Parathyroid adenoma (tissue), 2 donors: ENCODE measurements at regions not wholly inside any gene's neighbourhood (a gene's known extent, or its start where the extent isn't known, plus 50 kb on each side); places are given as distances from the start of the nearest gene placed in this dataset.
"Not testable (repeated sequence)": the region's sequence is repeated elsewhere in the genome, so short reads cannot be mapped to it uniquely, and the experiment has no call there.

Source experiments
- H2AFZ ChIP-seq: fragments of 300-600 bp; sonication (generic); one replicate; pipeline ENCODE4 v1.7.0; 2017; ENCODE audit warnings: antibody characterized with exemption, mild to moderate bottlenecking
- H3K27ac ChIP-seq: fragments of 300-600 bp; sonication (generic); one replicate; pipeline ENCODE4 v1.7.0; 2017
- H3K27me3 ChIP-seq: fragments of 300-600 bp; sonication (generic); one replicate; pipeline ENCODE4 v1.7.0; 2017; ENCODE audit warnings: low read length; ENCODE audit not compliant: control insufficient read depth, insufficient read depth
- H3K36me3 ChIP-seq: fragments of 300-600 bp; sonication (generic); one replicate; pipeline ENCODE4 v1.7.0; 2017; ENCODE audit warnings: low read length; ENCODE audit not compliant: control insufficient read depth, insufficient read depth
- H3K4me1 ChIP-seq: fragments of 300-600 bp; sonication (generic); one replicate; pipeline ENCODE4 v1.7.0; 2017; ENCODE audit warnings: control low read depth
- H3K4me2 ChIP-seq: fragments of 300-600 bp; sonication (generic); one replicate; pipeline ENCODE4 v1.7.0; 2017; ENCODE audit warnings: low read length
- H3K4me3 ChIP-seq: fragments of 300-600 bp; sonication (generic); one replicate; pipeline ENCODE4 v1.7.0; 2017; ENCODE audit warnings: low read depth, low read length
- H3K79me2 ChIP-seq: fragments of 300-600 bp; sonication (generic); one replicate; pipeline ENCODE4 v1.7.0; 2017; ENCODE audit warnings: control low read depth
- H3K9ac ChIP-seq: fragments of 300-600 bp; sonication (generic); one replicate; pipeline ENCODE4 v1.7.0; 2017; ENCODE audit warnings: mild to moderate bottlenecking
- H3K9me3 ChIP-seq: fragments of 300-600 bp; sonication (generic); one replicate; pipeline ENCODE4 v1.7.0; 2017; ENCODE audit warnings: low read length; ENCODE audit not compliant: control insufficient read depth
- CTCF ChIP-seq: fragments of 300-600 bp; sonication (generic); IDR thresholded peaks from one replicate; pipeline ENCODE4 v1.7.0; 2017; ENCODE audit warnings: antibody characterized with exemption, mild to moderate bottlenecking
- donor health status: primary hyperparathyroidism.

- no peak for TF ChIP-seq CTCF
- Histone ChIP-seq H3K79me2 (no peaks in the 10 kb centered on the region), H3K27ac (no peak overlapping the region), H3K4me3 (no peak overlapping the region), H2AFZ (no peak overlapping the region), H3K36me3 (no peaks in the 10 kb centered on the region), H3K27me3 (no peaks in the 10 kb centered on the region), H3K4me1 (no peaks in the 10 kb centered on the region), H3K9me3 (no peaks in the 10 kb centered on the region), H3K9ac (no peak overlapping the region), H3K4me2 (no peak overlapping the region)
Measured at GRCh38 chr18:77400561-77400960, 150.9 kb downstream of the GALR1 start.

GRCh38 chr18:77401173-77401572, 151.5 kb downstream of the GALR1 start:
- Histone ChIP-seq H3K9me3 (no peaks in the 10 kb centered on the region), H3K9ac (no peak overlapping the region), H3K4me2 (no peak overlapping the region), H3K4me3 (no peak overlapping the region), H3K79me2 (no peaks in the 10 kb centered on the region), H3K27ac (no peak overlapping the region), H3K4me1 (no peaks in the 10 kb centered on the region), H3K27me3 (no peaks in the 10 kb centered on the region), H2AFZ (no peak overlapping the region), H3K36me3 (no peaks in the 10 kb centered on the region)
- no peak for TF ChIP-seq CTCF

GRCh38 chr18:77403969-77404535, 154.4 kb downstream of the GALR1 start:
- H2AFZ ChIP-seq: no peak overlapping the region
- H3K79me2 ChIP-seq: no peaks in the 10 kb centered on the region
- no peaks in the 10 kb centered on the region for H3K9me3 ChIP-seq
- H3K27me3 ChIP-seq: no peaks in the 10 kb centered on the region
- no peaks in the 10 kb centered on the region for H3K36me3 ChIP-seq
- no peaks in the 10 kb centered on the region for H3K4me1 ChIP-seq
- no peak overlapping the region for H3K4me2 ChIP-seq
- no peak overlapping the region for H3K4me3 ChIP-seq
- no peak for TF ChIP-seq CTCF
- H3K27ac ChIP-seq: no peak overlapping the region
- H3K9ac ChIP-seq: no peak overlapping the region

- Histone ChIP-seq H3K36me3 (no peaks in the 10 kb centered on the region), H3K4me2 (no peak overlapping the region), H3K27me3 (no peaks in the 10 kb centered on the region), H3K79me2 (no peaks in the 10 kb centered on the region), H2AFZ (no peak overlapping the region), H3K4me1 (no peaks in the 10 kb centered on the region), H3K9ac (no peak overlapping the region), H3K27ac (no peak overlapping the region), H3K4me3 (no peak overlapping the region), H3K9me3 (no peaks in the 10 kb centered on the region)
- TF ChIP-seq CTCF: no peak
Measured at GRCh38 chr18:77405096-77405495, 155.4 kb downstream of the GALR1 start.

- H3K4me3 ChIP-seq: no peak overlapping the region
Measured at GRCh38 chr18:77407733-77408132, 158.1 kb downstream of the GALR1 start.

GRCh38 chr18:77421546-77421945, 171.9 kb downstream of the GALR1 start:
- H3K9ac ChIP-seq, H2AFZ ChIP-seq, H3K4me1 ChIP-seq, H3K36me3 ChIP-seq, H3K4me2 ChIP-seq, H3K4me3 ChIP-seq, H3K79me2 ChIP-seq, H3K9me3 ChIP-seq, H3K27me3 ChIP-seq, H3K27ac ChIP-seq: not testable (repeated sequence)

More at GRCh38 chr18:77407733-77408132, 158.1 kb downstream of the GALR1 start:
- Histone ChIP-seq H3K4me1 (no peaks in the 10 kb centered on the region), H3K4me2 (no peak overlapping the region), H3K9ac (no peak overlapping the region), H3K9me3 (no peaks in the 10 kb centered on the region), H2AFZ (no peak overlapping the region), H3K27me3 (no peaks in the 10 kb centered on the region), H3K79me2 (no peaks in the 10 kb centered on the region), H3K27ac (no peak overlapping the region), H3K36me3 (no peaks in the 10 kb centered on the region)
- TF ChIP-seq CTCF: no peak
